ENCODE measurements at regions not wholly inside any gene's neighbourhood (a gene's known extent, or its start where the extent isn't known, plus 50 kb on each side); places are given as distances from the start of the nearest gene placed in this dataset.

DNA sequence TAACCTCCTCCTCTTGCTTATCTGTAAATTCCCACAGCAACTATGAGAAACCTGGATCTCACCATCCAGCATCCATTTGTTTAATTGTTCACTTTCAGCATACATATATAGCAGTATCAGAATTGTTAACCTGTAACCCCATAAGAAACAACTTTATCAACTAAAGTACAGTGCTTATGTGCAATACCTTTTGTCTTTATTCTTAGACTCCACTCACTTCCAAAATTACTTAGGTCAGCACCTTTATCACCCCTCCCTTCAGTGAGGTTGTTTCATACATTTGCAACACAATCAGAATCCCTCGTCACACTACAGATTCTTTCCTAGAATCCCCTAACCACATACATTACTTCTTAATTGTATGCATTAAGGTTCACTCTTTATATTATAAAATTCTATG is 225.9 kb upstream of the NCKAP5 start:
- TF ChIP-seq, protein P1, sequence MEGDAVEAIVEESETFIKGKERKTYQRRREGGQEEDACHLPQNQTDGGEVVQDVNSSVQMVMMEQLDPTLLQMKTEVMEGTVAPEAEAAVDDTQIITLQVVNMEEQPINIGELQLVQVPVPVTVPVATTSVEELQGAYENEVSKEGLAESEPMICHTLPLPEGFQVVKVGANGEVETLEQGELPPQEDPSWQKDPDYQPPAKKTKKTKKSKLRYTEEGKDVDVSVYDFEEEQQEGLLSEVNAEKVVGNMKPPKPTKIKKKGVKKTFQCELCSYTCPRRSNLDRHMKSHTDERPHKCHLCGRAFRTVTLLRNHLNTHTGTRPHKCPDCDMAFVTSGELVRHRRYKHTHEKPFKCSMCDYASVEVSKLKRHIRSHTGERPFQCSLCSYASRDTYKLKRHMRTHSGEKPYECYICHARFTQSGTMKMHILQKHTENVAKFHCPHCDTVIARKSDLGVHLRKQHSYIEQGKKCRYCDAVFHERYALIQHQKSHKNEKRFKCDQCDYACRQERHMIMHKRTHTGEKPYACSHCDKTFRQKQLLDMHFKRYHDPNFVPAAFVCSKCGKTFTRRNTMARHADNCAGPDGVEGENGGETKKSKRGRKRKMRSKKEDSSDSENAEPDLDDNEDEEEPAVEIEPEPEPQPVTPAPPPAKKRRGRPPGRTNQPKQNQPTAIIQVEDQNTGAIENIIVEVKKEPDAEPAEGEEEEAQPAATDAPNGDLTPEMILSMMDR (IDR thresholded peaks at IDR 0.05; ENCODE audit: insufficient read depth, low read depth, low read length, missing control alignments): no peak
- no peak for DNase-seq (ENCODE audit: low read depth)
- H3K4me3 ChIP-seq (ENCODE audit: low read depth, low read length): no peak overlapping the region

GRCh38 chr2:133801946-133802345 is 233.7 kb upstream of the NCKAP5 start:
- TF ChIP-seq, protein P1 (IDR thresholded peaks at IDR 0.05; ENCODE audit: insufficient read depth, low read depth, low read length, missing control alignments): no peak
- no peak overlapping the region for H3K4me3 ChIP-seq (ENCODE audit: low read depth, low read length)
- DNase-seq (ENCODE audit: low read depth): no peak

- TF ChIP-seq, protein P1 (IDR thresholded peaks at IDR 0.05; ENCODE audit: insufficient read depth, low read depth, low read length, missing control alignments): no peak
These were observed 234.3 kb upstream of the NCKAP5 start for GRCh38 chr2:133802409-133803039.

GRCh38 chr2:133806564-133806963 is 238.3 kb upstream of the NCKAP5 start:
- TF ChIP-seq, protein P1 (IDR thresholded peaks at IDR 0.05; ENCODE audit: insufficient read depth, low read depth, low read length, missing control alignments): no peak
- no peak for DNase-seq (ENCODE audit: low read depth)
- H3K4me3 ChIP-seq (ENCODE audit: low read depth, low read length): no peak overlapping the region

More at GRCh38 chr2:133802409-133803039, 234.3 kb upstream of the NCKAP5 start:
- DNase-seq (ENCODE audit: low read depth): no peak
- no peak overlapping the region for H3K4me3 ChIP-seq (ENCODE audit: low read depth, low read length)

DNA sequence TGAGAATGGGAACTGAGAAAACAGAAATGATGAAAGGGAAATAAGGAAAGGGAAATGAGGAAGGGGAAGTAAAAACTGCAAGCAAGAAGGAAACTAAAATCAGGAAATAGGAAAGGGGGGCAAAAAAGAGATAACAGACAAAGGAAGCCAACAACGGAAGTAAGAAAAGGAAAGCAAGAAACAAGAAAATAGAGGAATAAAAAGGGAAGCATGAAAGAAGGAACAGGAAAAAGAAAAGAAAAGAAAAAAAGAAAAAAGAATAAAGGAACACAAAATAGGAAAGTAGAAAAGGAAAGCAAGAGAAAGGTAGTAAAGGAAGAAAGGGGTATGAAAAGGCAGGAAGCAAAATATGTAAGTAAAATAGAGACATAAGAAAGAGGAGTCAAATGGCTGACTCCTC is 241.2 kb upstream of the NCKAP5 start:
- TF ChIP-seq, protein P1 (IDR thresholded peaks at IDR 0.05; ENCODE audit: insufficient read depth, low read depth, low read length, missing control alignments): no peak
- no peak for DNase-seq (ENCODE audit: low read depth)
- H3K4me3 ChIP-seq (ENCODE audit: low read depth, low read length): no peak overlapping the region

DNA sequence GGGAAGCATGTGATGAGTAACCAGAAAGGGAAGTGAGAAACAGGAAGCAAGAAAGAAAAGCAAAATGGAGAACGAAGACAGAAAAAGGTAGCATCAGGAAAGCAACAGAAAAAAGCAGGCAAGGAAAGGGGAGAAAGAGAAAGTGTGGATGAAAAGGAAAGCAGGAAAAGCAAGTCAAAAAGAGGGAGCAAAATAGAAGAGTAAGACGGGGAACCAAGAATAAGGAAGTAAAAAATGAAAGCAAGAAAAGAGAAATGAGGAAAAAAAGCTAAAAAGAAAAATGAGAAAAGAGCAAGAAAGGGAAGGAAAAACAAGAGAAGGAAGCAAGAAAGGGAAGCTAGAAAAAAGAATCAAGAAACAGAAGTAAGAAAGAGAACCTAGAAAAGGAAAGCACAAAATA is 242.3 kb upstream of the NCKAP5 start:
- H3K4me3 ChIP-seq (ENCODE audit: low read depth, low read length): no peak overlapping the region
- TF ChIP-seq, protein P1 (IDR thresholded peaks at IDR 0.05; ENCODE audit: insufficient read depth, low read depth, low read length, missing control alignments): no peak

More for the DNA sequence above, 242.3 kb upstream of the NCKAP5 start:
- no peak for DNase-seq (ENCODE audit: low read depth)

Measured in GM12865 (cell line).